Fibroblast of pulmonary artery (primary cell): ENCODE measurements at regions not wholly inside any gene's neighbourhood (a gene's known extent, or its start where the extent isn't known, plus 50 kb on each side); places are given as distances from the start of the nearest gene placed in this dataset.

Source experiments
- DNase-seq: peaks from one replicate; pipeline ENCODE4 v3.0.0-alpha.2; 2010; ENCODE audit warnings: low read depth
- H3K4me3 ChIP-seq: replicated peaks from 2 replicates; pipeline ENCODE4 v1.5.1; 2011; ENCODE audit warnings: low read depth, mild to moderate bottlenecking, control low read depth, low read length, moderate library complexity
- CTCF ChIP-seq: IDR thresholded peaks from 2 replicates; pipeline ENCODE4 v1.5.1; 2011; ENCODE audit warnings: mild to moderate bottlenecking, control low read depth, low read length, inconsistent platforms; ENCODE audit errors: missing control alignments

- no peak for DNase-seq
- no peak for TF ChIP-seq CTCF
- no peak overlapping the region for H3K4me3 ChIP-seq
Measured at GRCh38 chr2:84249140-84249539, 209.9 kb downstream of the SUCLG1 start.

DNA sequence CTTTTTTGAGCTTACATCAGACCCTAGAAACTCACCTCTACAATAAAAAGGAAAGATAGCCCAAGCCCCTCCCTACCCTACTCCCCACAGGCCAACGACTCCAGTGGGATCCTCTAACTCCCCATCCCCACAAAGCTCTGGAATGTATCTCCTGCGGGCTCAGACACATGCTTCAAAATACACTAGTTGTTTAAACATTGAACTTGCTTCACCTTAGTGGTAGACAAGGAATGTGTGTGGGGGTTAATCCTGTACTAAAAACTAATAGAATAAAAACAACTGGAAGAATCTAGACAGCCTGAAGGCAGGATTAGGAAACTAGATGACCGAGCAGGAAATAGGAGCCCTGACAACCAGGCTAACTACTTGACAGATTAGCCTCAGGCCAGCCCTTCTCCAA is 211.5 kb downstream of the SUCLG1 start:
- TF ChIP-seq CTCF, result no peak
- no peak for DNase-seq
- H3K4me3 ChIP-seq, result no peak overlapping the region

DNA sequence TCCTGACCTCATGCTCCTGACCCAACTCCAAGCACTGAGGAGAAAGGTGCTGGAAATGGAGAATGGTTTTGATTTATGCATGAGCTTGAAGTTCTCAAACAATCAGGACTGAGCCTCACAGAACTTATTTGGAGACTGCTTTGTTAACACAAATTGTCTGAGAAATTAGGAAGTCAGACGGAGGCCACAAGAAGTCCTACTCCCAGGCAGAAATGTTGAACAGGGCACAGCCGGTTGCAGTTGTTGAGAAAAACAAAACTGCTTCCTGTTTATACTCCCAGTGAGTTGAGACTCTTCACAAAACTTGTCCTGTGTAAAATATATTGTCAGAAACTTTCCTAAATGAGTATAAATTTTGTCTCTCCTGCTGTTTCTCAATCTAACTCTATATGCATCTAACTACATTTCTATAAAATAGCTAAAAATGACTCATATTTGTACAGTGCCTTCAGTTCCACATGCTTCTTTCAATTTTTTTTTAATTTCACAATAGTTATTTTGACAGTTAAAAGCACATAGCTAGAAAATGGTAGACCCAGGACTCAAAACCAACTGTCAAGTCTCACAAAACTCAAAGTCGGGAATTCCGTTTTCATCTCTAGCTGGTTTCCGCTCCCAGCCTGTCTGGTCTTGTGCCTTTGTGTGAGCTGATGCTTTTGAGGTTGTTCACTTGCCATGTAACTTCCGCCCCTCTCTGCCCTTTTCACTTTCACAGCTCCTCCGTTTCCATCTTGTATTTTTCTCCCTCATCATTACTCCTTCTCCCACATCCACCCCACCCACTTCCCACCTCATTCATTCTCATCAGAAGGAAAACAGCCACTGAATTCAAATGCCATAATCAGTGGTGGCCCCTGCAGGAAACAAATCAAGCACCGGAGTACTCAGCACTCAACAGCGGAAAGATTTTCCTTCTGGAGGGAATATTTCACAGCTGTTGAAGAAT is 215.0 kb downstream of the SUCLG1 start:
- DNase-seq, result no peak
- no peak overlapping the region for H3K4me3 ChIP-seq
- no peak for TF ChIP-seq CTCF

DNA sequence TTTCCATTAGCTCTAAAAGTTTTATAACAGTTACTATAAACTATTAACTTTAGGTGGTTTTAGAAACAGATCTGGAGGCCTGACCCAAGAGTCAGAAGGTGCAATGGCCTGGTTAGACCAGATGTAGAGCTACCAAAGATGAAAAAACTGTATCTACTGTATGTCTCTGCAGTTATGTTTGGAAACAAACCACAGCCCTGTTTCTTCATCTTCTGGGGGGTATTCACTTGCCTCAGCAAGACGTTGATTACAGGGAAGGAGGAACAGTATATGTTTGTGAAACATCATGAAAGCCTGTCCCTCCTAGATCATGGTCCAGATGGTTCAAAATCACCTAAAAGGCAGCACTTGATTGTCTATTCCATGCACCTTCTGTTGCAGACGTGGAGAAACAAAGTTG is 220.2 kb downstream of the SUCLG1 start:
- no peak overlapping the region for H3K4me3 ChIP-seq
- TF ChIP-seq CTCF, result no peak
- no peak for DNase-seq

- no peak for DNase-seq
- H3K4me3 ChIP-seq, result no peak overlapping the region
- no peak for TF ChIP-seq CTCF
Measured at GRCh38 chr2:84236288-84236687, 222.8 kb downstream of the SUCLG1 start.

DNA sequence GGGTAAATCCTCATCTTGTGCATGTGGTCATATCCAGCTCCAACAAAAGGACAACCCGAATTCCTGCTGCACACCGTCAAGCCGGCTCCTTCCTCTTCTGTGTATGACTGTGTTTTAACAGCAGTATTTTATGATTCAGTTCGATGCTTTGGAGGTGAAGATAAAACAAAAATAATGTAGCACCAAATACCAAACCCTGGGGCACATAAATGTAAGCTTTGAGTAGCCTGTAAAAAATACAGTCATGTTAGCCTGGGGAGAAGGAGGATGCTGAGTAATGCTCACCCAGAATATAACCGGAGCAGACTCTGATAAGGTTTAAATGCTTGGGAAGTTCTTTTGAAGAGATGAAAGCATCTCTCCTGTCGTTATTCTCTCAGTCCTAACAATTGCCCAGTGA is 225.0 kb downstream of the SUCLG1 start:
- no peak for TF ChIP-seq CTCF

DNA sequence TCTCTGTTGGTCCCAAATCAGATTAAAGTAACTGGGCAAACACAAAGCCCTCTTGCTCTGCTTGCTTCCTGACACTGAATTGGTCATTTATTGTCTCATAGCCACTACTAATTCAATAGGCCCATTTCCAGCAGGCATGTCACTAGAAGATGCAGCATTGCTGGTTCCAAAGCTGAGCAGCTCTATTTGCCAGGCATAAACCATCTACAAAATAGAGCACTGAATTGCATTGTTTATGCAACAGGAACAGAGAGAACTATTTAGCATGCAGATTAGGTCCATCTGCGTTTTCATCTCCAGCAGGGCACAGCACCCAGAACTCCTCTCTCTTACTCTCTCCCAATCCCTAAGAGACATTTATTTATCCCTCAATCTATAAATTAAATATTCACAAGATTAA is 227.6 kb downstream of the SUCLG1 start:
- DNase-seq, result no peak
- no peak overlapping the region for H3K4me3 ChIP-seq
- no peak for TF ChIP-seq CTCF

More for the DNA sequence above, 225.0 kb downstream of the SUCLG1 start:
- no peak for DNase-seq
- no peak overlapping the region for H3K4me3 ChIP-seq
